LNCaP clone FGC (cell line): ENCODE measurements at regions not wholly inside any gene's neighbourhood (a gene's known extent, or its start where the extent isn't known, plus 50 kb on each side); places are given as distances from the start of the nearest gene placed in this dataset.
A peak's percentile ranks its signal among the peaks of the same experiment; 100 is the strongest.

Source experiments
- DNase-seq: peaks from one replicate; pipeline ENCODE4 v3.0.0-alpha.2; 2011; ENCODE audit warnings: low read depth
- H3K4me3 ChIP-seq: 2 replicates; pipeline ENCODE4 v1.5.1; 2011; ENCODE audit warnings: mild to moderate bottlenecking, low read depth, low read length, control low read depth
- TF ChIP-seq, protein P1 (sequence below): IDR thresholded peaks from 2 replicates; pipeline ENCODE4 v1.5.1; 2012; ENCODE audit warnings: mild to moderate bottlenecking; ENCODE audit not compliant: control insufficient read depth, insufficient read depth; ENCODE audit errors: extremely low read depth

DNA sequence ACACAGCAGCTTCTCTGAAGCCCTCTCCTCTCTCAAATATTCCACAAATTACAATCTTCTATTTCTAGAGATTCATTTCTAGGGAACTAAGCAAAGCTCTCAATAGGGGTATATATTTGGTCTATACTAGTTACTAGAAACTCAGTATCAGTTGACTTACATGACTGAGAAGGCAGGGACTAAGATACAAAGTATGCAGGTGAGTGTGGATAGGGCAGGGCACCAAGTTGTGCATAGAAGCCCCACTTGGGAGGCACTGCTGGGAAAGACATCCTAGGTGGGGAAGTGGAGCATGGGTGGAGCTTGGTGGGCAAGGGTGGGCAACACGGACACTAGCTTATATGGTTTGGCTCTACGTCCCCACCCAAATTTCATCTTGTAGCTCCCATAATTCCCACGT is 148.1 kb upstream of the RASA1 start:
- no peak overlapping the region for H3K4me3 ChIP-seq
- no peak for DNase-seq
- TF ChIP-seq, protein P1, sequence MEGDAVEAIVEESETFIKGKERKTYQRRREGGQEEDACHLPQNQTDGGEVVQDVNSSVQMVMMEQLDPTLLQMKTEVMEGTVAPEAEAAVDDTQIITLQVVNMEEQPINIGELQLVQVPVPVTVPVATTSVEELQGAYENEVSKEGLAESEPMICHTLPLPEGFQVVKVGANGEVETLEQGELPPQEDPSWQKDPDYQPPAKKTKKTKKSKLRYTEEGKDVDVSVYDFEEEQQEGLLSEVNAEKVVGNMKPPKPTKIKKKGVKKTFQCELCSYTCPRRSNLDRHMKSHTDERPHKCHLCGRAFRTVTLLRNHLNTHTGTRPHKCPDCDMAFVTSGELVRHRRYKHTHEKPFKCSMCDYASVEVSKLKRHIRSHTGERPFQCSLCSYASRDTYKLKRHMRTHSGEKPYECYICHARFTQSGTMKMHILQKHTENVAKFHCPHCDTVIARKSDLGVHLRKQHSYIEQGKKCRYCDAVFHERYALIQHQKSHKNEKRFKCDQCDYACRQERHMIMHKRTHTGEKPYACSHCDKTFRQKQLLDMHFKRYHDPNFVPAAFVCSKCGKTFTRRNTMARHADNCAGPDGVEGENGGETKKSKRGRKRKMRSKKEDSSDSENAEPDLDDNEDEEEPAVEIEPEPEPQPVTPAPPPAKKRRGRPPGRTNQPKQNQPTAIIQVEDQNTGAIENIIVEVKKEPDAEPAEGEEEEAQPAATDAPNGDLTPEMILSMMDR = no peak

DNA sequence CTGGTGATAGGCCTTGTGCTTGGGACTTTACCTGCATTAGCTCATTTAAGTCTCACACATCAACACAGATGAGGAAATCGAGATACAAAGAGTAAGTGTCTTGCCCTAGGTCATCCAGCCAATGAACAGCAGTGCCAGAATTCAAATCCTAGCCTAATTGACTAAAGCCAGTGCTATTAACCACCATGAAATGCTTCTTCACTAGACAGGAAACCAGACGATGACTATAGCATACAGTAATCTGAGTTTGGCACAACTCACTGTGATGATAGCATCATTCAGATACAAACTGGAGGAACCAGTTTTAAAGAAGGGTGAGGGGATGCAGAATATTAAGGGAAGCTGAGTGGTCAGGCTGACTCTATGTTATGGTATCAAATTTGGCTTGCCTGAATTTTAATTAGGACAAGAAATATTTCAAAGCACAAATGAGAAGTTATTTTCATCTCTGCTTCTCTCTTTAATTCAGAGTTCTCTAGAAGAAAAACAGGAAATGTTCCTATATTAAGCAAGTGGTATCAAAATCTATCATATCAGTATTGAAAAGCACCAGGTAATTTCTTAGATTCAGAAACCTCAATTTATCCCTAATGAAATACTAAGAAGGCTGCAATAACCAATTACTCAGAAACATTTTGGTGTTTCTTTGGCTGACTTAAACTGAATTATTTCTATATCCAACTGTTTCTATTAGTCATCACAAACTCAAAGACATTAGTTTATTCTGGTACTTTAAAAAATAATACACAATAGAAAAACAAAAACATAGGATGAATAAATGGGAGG is 147.0 kb upstream of the RASA1 start:
- peak; percentile 50 for DNase-seq
- TF ChIP-seq, protein P1 = no peak
- no peak overlapping the region for H3K4me3 ChIP-seq

DNA sequence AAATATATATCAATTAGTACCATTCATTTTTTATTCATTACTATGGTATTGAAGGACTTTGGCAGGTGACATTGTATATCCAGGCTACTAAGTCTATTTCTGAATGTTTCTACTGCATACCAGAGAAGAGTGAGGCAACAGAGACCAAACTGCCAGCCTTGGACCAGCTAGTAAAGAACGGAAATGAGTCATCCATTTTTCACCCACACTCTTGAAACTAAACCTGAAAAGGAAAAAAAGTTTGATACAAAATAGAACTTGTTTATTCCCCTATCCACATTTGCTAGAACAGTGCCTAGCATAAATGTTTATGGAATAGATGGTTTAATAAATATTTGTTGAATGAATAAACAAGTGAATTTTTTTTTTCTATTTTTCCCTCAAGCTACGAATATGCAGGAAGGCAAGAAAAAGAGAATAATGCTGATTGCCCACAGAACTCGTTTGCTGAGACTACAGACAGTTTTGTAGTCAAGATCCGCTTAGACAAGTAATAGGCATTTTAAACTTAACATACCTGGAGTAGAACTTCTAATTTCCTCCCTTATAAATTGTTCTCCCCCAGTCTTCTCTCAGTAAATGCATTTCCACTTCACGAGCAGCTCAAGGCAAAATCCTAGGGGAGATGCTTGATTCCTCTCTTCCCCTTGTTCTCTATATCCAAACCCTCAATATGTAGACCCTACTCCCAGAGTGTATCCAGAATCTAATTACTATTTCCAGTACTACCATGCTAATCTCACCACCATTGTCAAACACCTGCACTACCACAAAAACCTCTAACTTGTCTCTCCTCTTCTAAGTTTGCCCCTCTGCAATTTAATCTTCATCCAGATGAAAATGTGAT is 146.2 kb upstream of the RASA1 start:
- TF ChIP-seq, protein P1 = no peak
- no peak overlapping the region for H3K4me3 ChIP-seq
- DNase-seq = no peak

DNA sequence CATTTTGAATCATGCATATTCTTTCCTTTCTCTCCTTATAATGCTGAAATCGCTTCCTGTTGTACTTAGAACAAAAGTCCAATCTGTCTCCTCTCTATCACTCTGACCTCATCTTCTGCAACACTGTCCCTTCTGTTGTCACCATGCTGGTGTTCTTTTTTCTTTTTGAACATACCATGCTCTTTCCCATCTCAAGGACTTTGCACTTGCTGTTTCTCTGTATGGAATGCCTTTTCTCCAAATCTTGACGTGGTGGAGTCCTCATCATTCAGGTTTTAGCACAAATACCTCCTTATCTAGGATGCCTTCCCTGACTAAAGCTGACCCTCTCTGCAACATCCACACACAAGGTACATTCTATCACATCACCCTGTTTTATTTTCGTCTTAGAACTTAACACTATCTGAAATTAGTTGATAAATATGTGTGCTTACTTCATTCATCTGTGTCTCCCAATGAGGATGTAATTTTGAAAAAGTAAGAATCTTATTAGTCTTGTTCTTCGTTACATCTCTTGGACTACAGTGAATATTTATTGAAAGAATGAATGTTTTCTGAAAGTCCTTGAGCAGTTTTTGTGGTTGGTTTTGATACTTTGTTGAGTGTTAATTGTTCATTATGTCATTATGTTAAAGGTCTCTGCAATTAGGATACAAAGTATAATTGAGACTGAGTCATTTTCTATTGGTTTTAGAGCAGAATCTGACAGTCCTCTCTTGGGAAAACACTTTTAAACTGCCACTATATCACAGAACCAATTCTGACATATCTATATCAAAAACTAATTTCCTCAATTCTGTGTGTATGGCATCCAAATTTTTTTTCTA is 145.3 kb upstream of the RASA1 start:
- DNase-seq = no peak
- no peak overlapping the region for H3K4me3 ChIP-seq
- TF ChIP-seq, protein P1 = no peak

DNA sequence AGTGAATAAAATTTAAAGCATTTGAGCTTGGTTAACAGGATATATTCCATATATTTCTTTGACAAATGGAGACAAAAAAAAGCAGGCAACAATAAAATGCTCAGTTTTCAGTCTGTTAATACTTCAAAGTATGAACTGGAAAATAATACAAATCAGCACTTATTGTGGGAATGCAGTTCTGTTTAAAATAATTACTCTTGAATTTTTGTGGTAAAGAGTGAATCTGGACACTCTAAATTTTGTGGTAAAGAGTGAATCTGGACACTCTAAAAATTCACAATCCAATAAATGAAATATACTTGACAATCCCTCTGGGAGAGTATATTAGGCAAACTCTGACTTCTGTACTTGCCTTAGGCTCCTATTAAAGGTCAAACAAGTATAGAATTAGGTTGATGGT is 141.9 kb upstream of the RASA1 start:
- no peak for DNase-seq
- no peak overlapping the region for H3K4me3 ChIP-seq
- TF ChIP-seq, protein P1 = no peak

DNA sequence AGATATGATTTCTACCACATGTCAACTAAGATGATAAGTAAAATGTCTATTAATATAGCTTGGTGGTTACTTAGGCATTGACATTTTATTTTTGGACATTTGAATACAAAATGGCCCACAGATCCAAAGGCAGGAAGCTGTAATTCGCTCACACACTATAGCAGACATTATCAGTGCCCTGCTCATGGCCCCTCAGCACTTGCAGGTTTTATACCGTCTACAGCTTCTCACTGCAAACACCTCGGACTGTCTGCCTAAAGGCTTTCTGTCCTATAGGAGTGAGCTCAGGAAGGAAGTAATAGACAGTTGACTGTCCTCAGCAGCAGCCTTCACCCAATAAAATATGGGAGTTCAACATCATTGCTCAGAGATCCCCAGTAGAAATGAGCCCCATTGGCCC is 140.8 kb upstream of the RASA1 start:
- no peak overlapping the region for H3K4me3 ChIP-seq
- TF ChIP-seq, protein P1 = no peak
- DNase-seq = no peak
